NCI-H524 treated with DMSO at 0.1 percent for 48 hours (cell line): ENCODE measurements at regions not wholly inside any gene's neighbourhood (a gene's known extent, or its start where the extent isn't known, plus 50 kb on each side); places are given as distances from the start of the nearest gene placed in this dataset.
A peak's percentile ranks its signal among the peaks of the same experiment; 100 is the strongest.

Experiments
- DNase-seq: peaks from one replicate; lab custom pipeline; 2025; lab: John Stamatoyannopoulos, UW

DNA sequence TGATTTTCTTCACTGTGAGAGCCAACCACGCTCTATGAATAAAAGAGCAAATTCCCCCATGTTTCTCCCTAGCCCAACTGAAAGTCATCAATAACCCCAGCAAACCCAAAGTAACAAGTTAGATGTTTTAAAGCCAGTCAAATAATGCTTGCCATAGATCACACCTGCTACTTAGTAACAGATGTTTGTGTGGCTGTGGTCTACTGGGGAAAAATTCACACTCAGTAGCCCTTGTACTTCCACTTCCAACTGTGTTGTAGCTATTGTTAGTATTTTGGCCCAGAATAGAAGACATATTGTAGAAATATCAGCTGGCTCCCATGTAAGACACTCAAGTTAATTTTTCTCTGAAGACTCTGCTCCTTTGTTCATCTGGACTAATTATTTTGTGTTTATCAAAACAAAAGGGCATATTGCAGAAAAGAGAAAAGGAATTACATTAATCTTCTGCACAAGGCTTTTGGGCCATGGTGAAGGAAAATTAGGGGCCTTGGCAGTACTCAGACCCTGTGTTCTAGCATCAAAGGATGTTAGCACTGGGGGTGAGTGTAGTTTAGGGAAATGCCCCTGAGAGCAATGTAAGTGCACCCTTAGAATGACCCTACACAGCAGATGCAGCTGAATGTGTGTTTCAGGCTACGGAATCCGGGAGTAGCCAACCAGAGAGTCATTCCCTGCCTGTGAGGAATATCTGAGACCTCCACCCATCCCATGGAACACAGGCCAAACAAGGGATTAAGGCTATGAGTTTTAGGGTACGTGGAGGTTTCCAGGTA lies 521.9 kb downstream of the EPHA4 start:
- no peak for DNase-seq

DNA sequence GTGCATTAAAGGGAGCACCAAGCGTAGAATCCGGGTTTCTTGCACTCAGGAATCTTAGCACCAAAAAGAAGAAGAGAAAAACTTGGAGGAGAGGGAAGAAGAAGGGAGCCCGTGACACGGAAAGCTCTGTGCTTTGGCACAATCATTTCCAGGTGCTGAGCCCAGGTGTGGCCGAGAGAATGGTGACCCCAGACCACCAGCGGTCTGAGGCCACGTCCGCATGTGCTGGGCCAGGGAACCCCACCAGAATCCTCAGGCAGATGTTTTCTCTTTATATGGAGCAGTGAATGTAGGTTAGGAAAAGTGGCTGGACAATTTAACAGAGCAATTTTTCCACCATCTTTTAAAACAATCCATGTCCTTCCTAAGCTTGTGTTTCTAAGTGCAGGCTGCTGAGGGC lies 520.9 kb downstream of the EPHA4 start:
- DNase-seq, result no peak

- no peak for DNase-seq
These were observed 511.7 kb downstream of the EPHA4 start for GRCh38 chr2:221060376-221060775.

DNA sequence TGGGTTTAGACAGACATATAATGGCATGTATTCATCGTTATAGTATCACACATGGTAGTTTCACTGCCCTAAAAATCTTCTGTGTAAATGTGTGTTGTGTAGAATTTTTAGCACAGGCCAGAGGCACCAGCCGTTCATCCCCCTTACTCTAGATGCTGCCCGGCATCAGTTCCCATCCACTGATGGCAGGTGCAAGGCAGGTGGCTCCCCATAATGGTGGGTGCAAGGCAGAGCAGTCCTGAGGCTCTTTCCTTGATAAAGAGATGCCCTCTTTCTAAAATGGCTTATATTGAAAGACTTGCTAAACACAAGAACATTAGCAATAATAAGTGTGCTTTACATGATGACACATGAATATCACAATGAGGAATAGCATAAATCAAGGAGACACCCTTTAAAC lies 508.5 kb downstream of the EPHA4 start:
- no peak for DNase-seq

GRCh38 chr2:221064058-221064854 lies 507.8 kb downstream of the EPHA4 start:
- DNase-seq, result no peak

DNA sequence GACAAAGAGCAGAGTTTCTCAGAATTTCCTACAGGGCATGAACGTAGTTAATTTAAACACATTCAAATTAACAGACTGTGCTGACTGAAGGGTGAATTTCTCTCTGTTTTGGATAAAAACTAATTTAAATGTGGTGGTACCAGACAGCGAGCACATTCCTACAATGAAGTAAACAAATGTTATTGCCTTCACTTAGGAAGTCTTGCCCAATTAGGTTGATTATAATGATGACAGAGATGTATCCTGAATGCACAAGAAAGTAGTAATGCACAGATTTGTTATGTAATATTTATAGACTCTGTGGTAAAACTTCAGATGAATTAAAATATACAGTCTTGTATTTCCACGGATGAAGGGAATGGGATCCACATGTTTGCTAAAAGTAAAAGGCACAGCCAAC lies 507.2 kb downstream of the EPHA4 start:
- no peak for DNase-seq

DNA sequence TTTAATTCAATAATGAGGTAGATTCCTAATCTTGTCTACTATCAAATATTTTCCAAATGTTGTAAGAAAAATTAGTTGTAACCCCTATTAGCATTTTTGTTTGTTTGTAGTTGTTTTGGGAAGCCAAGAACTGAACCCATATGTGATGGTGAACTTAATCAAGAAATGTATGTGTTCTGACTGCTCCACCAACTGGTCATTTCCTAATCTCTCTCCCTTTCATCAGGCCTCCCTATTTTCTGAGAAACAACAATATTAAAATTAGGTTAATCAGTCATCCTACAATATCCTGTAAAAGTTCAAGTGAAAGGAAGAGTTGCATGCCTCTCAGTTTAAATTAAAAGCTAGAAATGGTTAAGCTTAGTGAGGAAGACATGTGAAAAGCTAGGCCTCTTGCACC lies 504.0 kb downstream of the EPHA4 start:
- no peak for DNase-seq

DNA sequence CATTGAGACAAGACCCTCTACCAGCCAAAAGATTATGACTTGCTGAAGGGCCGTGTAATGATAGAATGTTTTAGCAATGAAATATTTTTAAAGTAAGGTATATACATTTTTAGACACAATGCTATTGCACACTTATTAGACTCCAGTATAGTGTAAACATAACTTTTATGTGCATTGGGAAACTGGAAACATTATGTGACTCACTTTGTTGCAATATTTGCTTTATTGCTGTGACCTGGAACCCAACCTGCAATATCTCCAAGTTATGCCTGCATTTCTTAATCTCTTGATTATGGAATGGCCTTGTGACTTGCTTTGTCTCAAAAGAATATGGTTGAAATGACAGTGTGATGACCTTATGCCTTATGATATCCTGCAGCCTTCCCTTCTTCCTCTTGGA lies 502.0 kb downstream of the EPHA4 start:
- no peak for DNase-seq

DNA sequence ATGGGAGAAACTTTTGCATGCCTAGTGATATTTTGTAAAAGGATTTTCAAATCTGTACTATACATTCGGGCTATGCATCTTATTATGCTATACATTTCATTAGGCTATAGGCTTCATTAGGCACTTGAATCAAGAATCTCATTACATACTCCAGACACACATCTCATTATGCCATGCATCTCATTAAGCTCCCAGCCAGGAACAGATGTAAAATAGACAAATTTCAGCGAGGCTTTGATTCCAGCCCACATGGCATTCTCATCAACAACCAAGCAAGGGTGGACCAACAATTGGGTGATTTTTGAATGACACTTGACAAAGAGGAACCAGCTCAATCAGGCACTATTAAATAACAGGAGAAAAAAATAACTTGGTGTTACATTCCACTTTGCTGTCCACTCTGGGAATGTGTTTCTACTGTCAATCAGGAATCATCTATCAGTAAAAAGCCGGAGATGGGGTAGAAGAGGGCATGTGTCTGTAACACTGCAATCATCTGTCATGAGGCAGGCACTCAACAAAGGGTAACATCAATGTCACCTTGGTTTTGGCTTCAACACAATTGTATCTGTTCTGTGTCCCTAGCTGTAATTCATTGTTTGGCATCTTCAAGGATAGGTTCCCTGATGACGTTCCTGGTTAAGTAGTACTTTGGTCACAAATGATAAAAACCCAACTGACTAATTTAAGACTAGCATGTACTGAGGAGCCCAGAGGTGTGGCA lies 498.6 kb downstream of the EPHA4 start:
- DNase-seq, result peak; percentile 3

DNA sequence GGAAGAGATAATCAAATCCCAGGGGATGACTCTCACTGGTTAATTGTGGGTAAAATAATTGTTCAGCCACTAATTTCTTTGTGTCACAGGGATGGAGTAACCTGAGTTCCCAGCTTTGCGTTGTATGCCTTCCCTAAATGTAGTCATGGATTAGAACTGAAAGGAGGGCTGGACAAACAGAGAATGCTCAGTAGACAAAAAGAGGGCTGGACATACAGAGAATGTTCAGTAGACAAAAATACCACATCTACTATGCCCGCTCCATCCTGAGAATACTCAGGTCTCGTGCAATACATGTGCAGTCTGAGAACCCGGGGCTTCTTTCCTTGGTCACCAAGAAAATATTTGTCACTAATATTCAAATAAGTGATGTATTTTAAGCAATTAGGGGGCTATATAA lies 497.9 kb downstream of the EPHA4 start:
- DNase-seq, result no peak

GRCh38 chr2:221075203-221075602 lies 496.9 kb downstream of the EPHA4 start:
- no peak for DNase-seq

- DNase-seq, result no peak
These were observed 494.9 kb downstream of the EPHA4 start for GRCh38 chr2:221077251-221077650.

GRCh38 chr2:221077799-221078198 lies 494.3 kb downstream of the EPHA4 start:
- no peak for DNase-seq

DNA sequence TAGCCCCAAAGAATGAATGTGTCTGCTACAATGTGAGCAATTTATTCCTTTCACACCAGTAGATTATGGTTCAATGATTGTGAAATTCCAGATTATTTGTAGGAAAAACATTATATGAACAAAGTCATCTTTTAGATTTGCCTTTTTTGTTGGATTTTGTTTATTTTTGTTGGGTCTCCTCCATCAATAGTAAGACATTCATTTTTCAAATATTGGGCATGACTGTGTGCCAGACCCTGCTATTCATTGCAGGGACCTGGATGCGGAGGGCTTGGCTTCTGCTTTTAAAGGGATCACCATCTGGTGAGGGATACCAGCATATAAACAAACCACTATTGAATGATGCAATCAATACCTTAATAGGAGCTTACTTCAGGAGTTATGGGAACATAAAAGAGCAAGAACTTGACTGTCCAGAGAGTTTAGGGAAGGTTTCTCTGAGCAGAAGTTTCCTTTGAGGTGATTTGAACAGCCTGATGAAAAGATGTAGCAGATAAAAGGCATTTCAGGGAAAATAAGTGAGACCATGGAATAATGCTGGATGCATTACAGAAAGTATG lies 486.7 kb downstream of the EPHA4 start:
- peak; percentile 16 for DNase-seq

- no peak for DNase-seq
These were observed 486.2 kb downstream of the EPHA4 start for GRCh38 chr2:221085936-221086335.

- no peak for DNase-seq
These were observed 484.3 kb downstream of the EPHA4 start for GRCh38 chr2:221087779-221088178.

DNA sequence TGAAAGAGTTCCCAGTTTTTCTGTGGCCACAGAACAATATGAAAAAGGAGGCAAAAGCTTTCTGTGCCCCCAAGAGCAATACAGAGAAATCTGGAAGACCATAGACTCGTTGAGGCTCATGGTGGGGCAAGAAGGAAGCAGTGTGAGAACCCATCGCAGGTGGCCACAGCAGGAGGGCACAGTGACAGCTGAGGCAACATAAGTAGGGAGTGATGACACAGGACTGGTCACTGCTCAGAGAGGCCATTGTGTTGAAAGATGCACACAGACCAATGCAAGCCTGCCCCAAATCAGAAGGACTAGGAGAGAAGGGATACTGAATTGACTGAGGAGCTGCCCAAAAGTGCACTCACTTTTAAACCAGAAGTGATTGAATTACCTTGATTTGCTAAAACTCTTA lies 483.6 kb downstream of the EPHA4 start:
- DNase-seq, result no peak

- no peak for DNase-seq
These were observed 476.7 kb downstream of the EPHA4 start for GRCh38 chr2:221095356-221095755.

DNA sequence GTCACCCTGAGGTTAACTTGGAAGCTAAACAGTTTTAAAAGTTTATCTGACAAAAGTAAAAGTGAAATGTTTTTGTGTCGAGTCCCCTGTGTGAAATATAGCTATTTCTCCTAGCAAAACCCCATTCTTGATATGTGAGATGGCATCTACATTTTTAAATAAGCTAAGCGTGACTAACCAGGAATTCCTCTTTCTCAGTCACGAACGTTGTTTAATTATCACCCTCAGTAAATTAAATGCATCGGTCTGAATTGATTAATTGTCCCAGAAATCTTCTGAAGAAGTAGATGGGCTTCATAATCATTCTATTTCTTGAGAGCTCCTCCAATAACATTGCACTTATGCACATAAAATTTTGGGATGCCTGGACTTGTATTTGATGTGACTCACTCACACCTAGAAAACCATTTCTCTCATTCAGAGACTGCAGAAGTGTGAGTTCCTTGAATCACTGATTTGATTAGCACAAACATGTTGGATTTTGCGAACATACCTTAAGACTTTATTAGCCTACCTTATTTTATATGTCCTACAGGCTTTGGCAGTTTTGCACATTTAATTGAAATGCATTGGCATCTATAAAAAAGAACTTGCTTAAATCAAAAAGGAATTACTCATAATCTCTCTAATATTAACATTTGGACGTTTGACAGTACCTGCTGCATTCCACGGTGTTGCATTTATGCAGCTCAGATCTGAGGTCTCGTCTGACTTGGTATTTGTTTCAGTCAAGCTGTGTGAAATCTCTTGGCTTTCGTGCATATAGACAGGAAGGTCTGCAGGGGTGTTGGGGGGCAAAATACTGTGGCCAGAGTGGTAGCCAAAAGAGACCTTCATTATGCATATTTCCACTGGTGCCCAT lies 475.2 kb downstream of the EPHA4 start:
- no peak for DNase-seq

- DNase-seq, result no peak
These were observed 474.6 kb downstream of the EPHA4 start for GRCh38 chr2:221097568-221097915.

- no peak for DNase-seq
These were observed 474.2 kb downstream of the EPHA4 start for GRCh38 chr2:221097949-221098348.
